HEK293T (cell line): ENCODE measurements at regions not wholly inside any gene's neighbourhood (a gene's known extent, or its start where the extent isn't known, plus 50 kb on each side); places are given as distances from the start of the nearest gene placed in this dataset.

Experiments
- ARNT ChIP-seq: fragments of 450-650 bp; IDR thresholded peaks from 2 replicates; pipeline ENCODE4 v1.6.1; 2017; ENCODE audit warnings: mild to moderate bottlenecking
- BHLHE40 ChIP-seq: fragments of 450-650 bp; IDR thresholded peaks from 2 replicates; pipeline ENCODE4 v1.6.1; 2016; ENCODE audit warnings: mild to moderate bottlenecking, moderate library complexity, borderline replicate concordance
- CTBP1 ChIP-seq: fragments of 450-650 bp; IDR thresholded peaks from 2 replicates; pipeline ENCODE4 v1.6.1; 2016; ENCODE audit warnings: borderline replicate concordance
- FOXA1 ChIP-seq: fragments of 450-650 bp; IDR thresholded peaks from 2 replicates; pipeline ENCODE4 v1.6.1; 2016; ENCODE audit warnings: mild to moderate bottlenecking
- FOXK2 ChIP-seq: fragments of 450-650 bp; IDR thresholded peaks from 2 replicates; pipeline ENCODE4 v1.6.1; 2016; ENCODE audit warnings: mild to moderate bottlenecking
- FOXM1 ChIP-seq: fragments of 450-650 bp; IDR thresholded peaks from 2 replicates; pipeline ENCODE4 v1.6.1; 2017; ENCODE audit warnings: mild to moderate bottlenecking, borderline replicate concordance
- HDGF ChIP-seq: fragments of 450-650 bp; IDR thresholded peaks from 2 replicates; pipeline ENCODE4 v1.6.1; 2017; ENCODE audit warnings: antibody characterized with exemption, borderline replicate concordance
- PKNOX1 ChIP-seq: fragments of 450-650 bp; IDR thresholded peaks from 2 replicates; pipeline ENCODE4 v1.6.1; 2016
- SUZ12 ChIP-seq: fragments of 450-650 bp; IDR thresholded peaks from 2 replicates; pipeline ENCODE4 v1.6.1; 2016; ENCODE audit warnings: mild to moderate bottlenecking
- ZNF384 ChIP-seq: fragments of 450-650 bp; IDR thresholded peaks from 2 replicates; pipeline ENCODE4 v1.6.1; 2016

- no peak for TF ChIP-seq BHLHE40
- no peak for TF ChIP-seq FOXK2
- TF ChIP-seq ZNF384 = no peak
- TF ChIP-seq HDGF = no peak
- no peak for TF ChIP-seq FOXA1
- no peak for TF ChIP-seq SUZ12
- TF ChIP-seq CTBP1 = no peak
- TF ChIP-seq ARNT = no peak
- TF ChIP-seq PKNOX1 = no peak
- TF ChIP-seq FOXM1 = no peak
Observed at GRCh38 chr22:35476341-35476740, 64.3 kb upstream of the RASD2 start.
